ENCODE measurements at regions not wholly inside any gene's neighbourhood (a gene's known extent, or its start where the extent isn't known, plus 50 kb on each side); places are given as distances from the start of the nearest gene placed in this dataset.
"Not testable (repeated sequence)": the region's sequence is repeated elsewhere in the genome, so short reads cannot be mapped to it uniquely, and the experiment has no call there.

DNA sequence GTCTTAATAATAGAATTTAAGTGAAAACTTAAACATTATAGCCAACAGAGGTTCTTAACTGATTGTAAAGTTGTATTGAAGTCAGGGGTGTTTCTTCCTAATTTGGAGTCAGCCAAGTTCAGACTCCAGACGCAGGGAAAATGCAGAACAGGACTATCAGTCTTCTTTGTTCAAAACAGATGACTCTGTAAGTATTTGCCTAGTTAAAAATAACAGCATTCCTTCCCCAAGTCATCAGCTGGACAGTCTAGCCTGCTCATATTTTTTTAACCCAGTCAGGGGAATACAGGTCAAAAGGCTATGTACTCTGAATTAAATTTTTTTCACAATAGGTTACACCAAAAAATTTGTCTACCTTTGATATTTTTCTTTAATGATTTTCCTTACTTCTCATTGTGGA, 73.8 kb upstream of the DCLK2 start:
- CTCF ChIA-PET, result no interaction called here
- H3K9me3 Mint-ChIP-seq, result no peaks in the 10 kb centered on the region
- POLR2A ChIA-PET, result no interaction called here
- H3K27me3 Mint-ChIP-seq, result peaks cover 27% of the 10 kb centered on the region
- no peak overlapping the region for H3K4me3 Mint-ChIP-seq
- DNase-seq, result no peak
- no peaks in the 10 kb centered on the region for H3K36me3 Mint-ChIP-seq (ENCODE audit: low read depth)
- no peaks in the 10 kb centered on the region for H3K4me1 Mint-ChIP-seq
- H3K27ac Mint-ChIP-seq, result no peak overlapping the region

- Mint-ChIP-seq H3K4me3 (no peak overlapping the region), H3K27me3 (peaks cover 25% of the 10 kb centered on the region), H3K27ac (no peak overlapping the region), H3K4me1 (no peaks in the 10 kb centered on the region), H3K36me3 (ENCODE audit: low read depth) (no peaks in the 10 kb centered on the region), H3K9me3 (no peaks in the 10 kb centered on the region)
- POLR2A ChIA-PET, result no interaction called here
- no peak for DNase-seq
- CTCF ChIA-PET, result no interaction called here
Observed at GRCh38 chr4:150005537-150005936, 72.7 kb upstream of the DCLK2 start.

DNA sequence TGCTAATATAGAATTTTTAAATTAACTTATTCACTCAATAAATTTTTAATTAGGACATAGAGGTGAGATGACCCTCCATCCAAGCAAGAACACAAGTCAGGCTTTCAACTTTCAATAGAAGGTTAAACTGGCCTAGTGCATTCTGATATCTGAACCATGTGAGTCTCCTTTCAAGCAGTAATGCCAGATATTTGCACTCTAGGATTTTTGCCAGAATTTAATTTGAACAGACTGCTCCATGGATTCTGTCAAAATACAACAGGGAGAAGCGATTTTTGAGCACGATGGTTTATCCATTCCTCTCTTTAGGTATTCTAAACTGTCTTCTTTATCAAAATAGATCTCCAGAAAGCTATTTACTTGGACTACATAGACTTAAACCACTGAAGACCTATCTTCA, 72.0 kb upstream of the DCLK2 start:
- POLR2A ChIA-PET, result no interaction called here
- CTCF ChIA-PET, result no interaction called here

GRCh38 chr4:150007512-150007911, 70.7 kb upstream of the DCLK2 start:
- Mint-ChIP-seq H3K27ac (no peak overlapping the region), H3K36me3 (ENCODE audit: low read depth) (no peaks in the 10 kb centered on the region), H3K4me3 (no peak overlapping the region), H3K4me1 (no peaks in the 10 kb centered on the region), H3K9me3 (no peaks in the 10 kb centered on the region), H3K27me3 (peaks cover 23% of the 10 kb centered on the region)
- POLR2A ChIA-PET, result no interaction called here
- DNase-seq, result no peak
- CTCF ChIA-PET, result no interaction called here

More for the DNA sequence above, 72.0 kb upstream of the DCLK2 start:
- Mint-ChIP-seq H3K27ac (no peak overlapping the region), H3K4me3 (no peak overlapping the region), H3K9me3 (no peaks in the 10 kb centered on the region), H3K36me3 (ENCODE audit: low read depth) (no peaks in the 10 kb centered on the region), H3K27me3 (peaks cover 25% of the 10 kb centered on the region), H3K4me1 (no peaks in the 10 kb centered on the region)
- no peak for DNase-seq

- no peaks in the 10 kb centered on the region for H3K36me3 Mint-ChIP-seq (ENCODE audit: low read depth)
- POLR2A ChIA-PET, result no interaction called here
- no peak for DNase-seq
Observed at GRCh38 chr4:150008546-150008945, 69.7 kb upstream of the DCLK2 start.

GRCh38 chr4:150009533-150009932, 68.7 kb upstream of the DCLK2 start:
- H3K27me3 Mint-ChIP-seq, result peaks cover 16% of the 10 kb centered on the region
- no peak for DNase-seq
- ChIA-PET CTCF (no interaction called here), POLR2A (no interaction called here)
- H3K27ac Mint-ChIP-seq, result no peak overlapping the region
- H3K9me3 Mint-ChIP-seq, result no peaks in the 10 kb centered on the region
- no peaks in the 10 kb centered on the region for H3K4me1 Mint-ChIP-seq
- H3K4me3 Mint-ChIP-seq, result no peak overlapping the region
- H3K36me3 Mint-ChIP-seq (ENCODE audit: low read depth), result no peaks in the 10 kb centered on the region

More at GRCh38 chr4:150008546-150008945, 69.7 kb upstream of the DCLK2 start:
- Mint-ChIP-seq H3K27me3 (peaks cover 19% of the 10 kb centered on the region), H3K4me3 (no peak overlapping the region), H3K9me3 (no peaks in the 10 kb centered on the region), H3K27ac (no peak overlapping the region), H3K4me1 (no peaks in the 10 kb centered on the region)
- CTCF ChIA-PET, result no interaction called here

DNA sequence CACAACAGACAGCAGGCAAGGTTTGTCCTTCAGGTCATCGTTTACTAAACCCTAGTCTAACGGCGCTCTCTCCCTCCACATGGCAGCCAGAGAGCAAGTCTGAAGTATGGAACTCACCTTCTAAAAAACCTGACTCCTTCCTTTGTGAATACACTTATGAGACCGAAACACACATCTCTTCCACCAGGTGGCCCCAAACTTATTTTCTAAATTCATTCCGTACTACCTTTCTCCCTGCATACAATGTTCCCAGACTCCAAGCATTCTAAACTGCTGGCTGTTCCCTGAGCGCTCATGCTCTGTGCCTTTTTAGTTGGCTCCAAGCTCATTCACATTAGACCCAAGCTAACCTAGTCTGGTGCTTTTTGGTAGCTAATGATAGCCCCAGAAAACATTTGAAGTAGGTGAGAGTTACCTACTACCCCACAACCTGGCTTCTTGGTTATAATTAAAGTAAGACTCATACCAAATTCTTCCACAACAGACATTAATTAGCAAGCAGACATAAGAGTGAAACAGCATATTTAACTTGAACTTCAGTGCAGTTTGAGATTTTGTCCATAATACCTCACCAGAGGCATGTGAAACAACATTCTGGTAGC, 67.6 kb upstream of the DCLK2 start:
- Mint-ChIP-seq H3K27me3 (peaks cover 12% of the 10 kb centered on the region), H3K9me3 (no peaks in the 10 kb centered on the region), H3K27ac (no peak overlapping the region), H3K4me3 (no peak overlapping the region), H3K36me3 (ENCODE audit: low read depth) (no peaks in the 10 kb centered on the region), H3K4me1 (no peaks in the 10 kb centered on the region)
- CTCF ChIA-PET, result interaction anchor here (0.8 kb wide), 1 partner anchor 17 kb away, joined by 3 read pairs; no protein-coding TSS in a partner anchor
- POLR2A ChIA-PET, result no interaction called here
- no peak for DNase-seq

GRCh38 chr4:150012851-150013360, 65.3 kb upstream of the DCLK2 start:
- Mint-ChIP-seq H3K36me3 (ENCODE audit: low read depth) (no peaks in the 10 kb centered on the region), H3K27ac (no peak overlapping the region), H3K9me3 (no peaks in the 10 kb centered on the region), H3K4me3 (no peak overlapping the region), H3K4me1 (no peaks in the 10 kb centered on the region), H3K27me3 (peaks cover 5% of the 10 kb centered on the region)
- DNase-seq, result no peak
- CTCF ChIA-PET, result no interaction called here
- POLR2A ChIA-PET, result no interaction called here

DNA sequence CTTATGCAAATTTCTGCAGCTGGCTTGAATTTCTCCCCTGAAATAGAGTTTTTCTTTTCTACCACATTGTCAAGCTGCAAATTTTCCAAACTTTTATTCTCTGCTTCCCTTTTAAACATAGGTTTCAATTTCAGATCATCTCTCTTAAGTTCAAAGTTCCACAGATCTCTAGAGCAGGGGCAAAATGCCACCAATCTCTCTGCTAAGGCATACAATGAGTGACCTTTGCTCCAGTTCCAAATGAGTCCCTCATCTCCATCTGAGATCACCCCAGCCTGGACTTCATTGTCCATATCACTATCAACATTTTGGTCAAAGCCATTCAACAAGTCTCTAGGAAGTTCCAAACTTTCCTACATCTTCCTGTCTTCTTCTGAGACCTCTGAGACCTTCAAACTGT, 62.3 kb upstream of the DCLK2 start:
- H3K4me1 Mint-ChIP-seq; DNase-seq; H3K9me3 Mint-ChIP-seq; CTCF ChIA-PET; H3K27ac Mint-ChIP-seq; POLR2A ChIA-PET; H3K36me3 Mint-ChIP-seq (ENCODE audit: low read depth); H3K4me3 Mint-ChIP-seq: not testable (repeated sequence)
- peaks cover 17% of the 10 kb centered on the region for H3K27me3 Mint-ChIP-seq

GRCh38 chr4:150016621-150017020, 61.6 kb upstream of the DCLK2 start:
- DNase-seq; CTCF ChIA-PET; H3K27ac Mint-ChIP-seq; POLR2A ChIA-PET; H3K9me3 Mint-ChIP-seq; H3K4me1 Mint-ChIP-seq; H3K4me3 Mint-ChIP-seq; H3K36me3 Mint-ChIP-seq (ENCODE audit: low read depth): not testable (repeated sequence)
- peaks cover 17% of the 10 kb centered on the region for H3K27me3 Mint-ChIP-seq

DNA sequence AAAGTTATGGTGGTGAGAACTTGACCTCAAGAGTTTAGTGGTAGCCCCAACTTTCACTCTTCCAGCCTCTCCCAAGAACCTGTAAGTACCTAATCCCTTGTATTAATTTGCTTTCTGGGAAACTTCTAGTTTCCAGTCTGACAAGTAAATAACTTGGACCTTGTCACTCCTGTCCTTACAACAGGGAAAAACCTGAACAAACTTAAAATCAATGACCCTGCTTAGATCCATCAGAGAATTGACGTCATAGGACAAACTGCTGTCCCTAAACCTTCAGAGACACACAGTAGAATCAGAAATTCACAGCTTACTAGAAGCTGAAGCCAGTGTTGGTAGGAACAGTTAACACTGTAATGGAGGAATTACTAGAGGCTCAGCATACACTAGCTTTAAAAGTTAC, 60.0 kb upstream of the DCLK2 start:
- Mint-ChIP-seq H3K27me3 (peaks cover 20% of the 10 kb centered on the region), H3K4me3 (no peak overlapping the region), H3K9me3 (no peaks in the 10 kb centered on the region), H3K27ac (no peak overlapping the region), H3K36me3 (ENCODE audit: low read depth) (no peaks in the 10 kb centered on the region), H3K4me1 (no peaks in the 10 kb centered on the region)
- no peak for DNase-seq
- CTCF ChIA-PET, result no interaction called here
- POLR2A ChIA-PET, result no interaction called here

- no peak overlapping the region for H3K27ac Mint-ChIP-seq
- no peaks in the 10 kb centered on the region for H3K36me3 Mint-ChIP-seq (ENCODE audit: low read depth)
- H3K4me3 Mint-ChIP-seq, result no peak overlapping the region
- no peak for DNase-seq
- POLR2A ChIA-PET, result no interaction called here
- H3K27me3 Mint-ChIP-seq, result peaks cover 19% of the 10 kb centered on the region
- no peaks in the 10 kb centered on the region for H3K4me1 Mint-ChIP-seq
- peaks cover 3% of the 10 kb centered on the region for H3K9me3 Mint-ChIP-seq
- CTCF ChIA-PET, result interaction anchor here (0.5 kb wide), 1 partner anchor 527 kb away, joined by 3 read pairs; no protein-coding TSS in a partner anchor
Observed at GRCh38 chr4:150021483-150021882, 56.8 kb upstream of the DCLK2 start.

- H3K27ac Mint-ChIP-seq, result no peak overlapping the region
- no peak overlapping the region for H3K4me3 Mint-ChIP-seq
- peaks cover 8% of the 10 kb centered on the region for H3K9me3 Mint-ChIP-seq
- peaks cover 16% of the 10 kb centered on the region for H3K27me3 Mint-ChIP-seq
- ChIA-PET POLR2A (no interaction called here), CTCF (interaction anchor here (1.0 kb wide), 1 partner anchor 138 kb away, joined by 3 read pairs; no protein-coding TSS in a partner anchor)
- no peaks in the 10 kb centered on the region for H3K4me1 Mint-ChIP-seq
- DNase-seq, result no peak
- H3K36me3 Mint-ChIP-seq (ENCODE audit: low read depth), result no peaks in the 10 kb centered on the region
Observed at GRCh38 chr4:150023489-150023888, 54.8 kb upstream of the DCLK2 start.

GRCh38 chr4:150026987-150027386, 51.3 kb upstream of the DCLK2 start:
- DNase-seq; H3K27me3 Mint-ChIP-seq; H3K4me3 Mint-ChIP-seq; H3K9me3 Mint-ChIP-seq; H3K27ac Mint-ChIP-seq; POLR2A ChIA-PET; H3K36me3 Mint-ChIP-seq (ENCODE audit: low read depth); H3K4me1 Mint-ChIP-seq: not testable (repeated sequence)
- CTCF ChIA-PET, result interaction anchor here (1.2 kb wide), 1 partner anchor 16 kb away, joined by 3 read pairs; no protein-coding TSS in a partner anchor
